ENCODE measurements at regions not wholly inside any gene's neighbourhood (a gene's known extent, or its start where the extent isn't known, plus 50 kb on each side); places are given as distances from the start of the nearest gene placed in this dataset.

GRCh38 chr1:73722055-73722454 lies 475.9 kb downstream of the LRRIQ3 start:
- TF ChIP-seq SNAI2 (CRISPR knock-in tag; IDR thresholded peaks at IDR 0.05) (no peak), CSDC2 (CRISPR knock-in tag; IDR thresholded peaks at IDR 0.05) (no peak), ZFP30 (CRISPR knock-in tag; IDR thresholded peaks at IDR 0.05) (no peak), TCF4 (CRISPR knock-in tag; IDR thresholded peaks at IDR 0.05; ENCODE audit: borderline replicate concordance) (no peak), ZNF8 (CRISPR knock-in tag; IDR thresholded peaks at IDR 0.05) (no peak), ISL1 (CRISPR knock-in tag; IDR thresholded peaks at IDR 0.05) (no peak), ZNF70 (CRISPR knock-in tag; IDR thresholded peaks at IDR 0.05) (no peak), ZC3H10 (CRISPR knock-in tag; IDR thresholded peaks at IDR 0.05) (no peak), PATZ1 (CRISPR knock-in tag; IDR thresholded peaks at IDR 0.05; ENCODE audit: borderline replicate concordance) (no peak), POU6F1 (CRISPR knock-in tag; IDR thresholded peaks at IDR 0.05; ENCODE audit: borderline replicate concordance, low read depth) (no peak), GLIS3 (CRISPR knock-in tag; IDR thresholded peaks at IDR 0.05) (no peak), ESRRG (CRISPR knock-in tag; IDR thresholded peaks at IDR 0.05) (no peak)
- ATAC-seq, result no peak

- TF ChIP-seq SNAI2 (CRISPR knock-in tag; IDR thresholded peaks at IDR 0.05) (no peak), ZFP3 (CRISPR knock-in tag; IDR thresholded peaks at IDR 0.05) (no peak), TOX (CRISPR knock-in tag; IDR thresholded peaks at IDR 0.05; ENCODE audit: borderline replicate concordance) (no peak), ZNF565 (CRISPR knock-in tag; conservative IDR thresholded peaks at IDR 0.05; ENCODE audit: low read depth) (no peak), PATZ1 (CRISPR knock-in tag; IDR thresholded peaks at IDR 0.05; ENCODE audit: borderline replicate concordance) (no peak), ZNF70 (CRISPR knock-in tag; IDR thresholded peaks at IDR 0.05) (no peak), PPARA (CRISPR knock-in tag; IDR thresholded peaks at IDR 0.05; ENCODE audit: borderline replicate concordance) (no peak), ZC3H10 (CRISPR knock-in tag; IDR thresholded peaks at IDR 0.05) (no peak), RARB (CRISPR knock-in tag; IDR thresholded peaks at IDR 0.05) (no peak), TCF4 (CRISPR knock-in tag; IDR thresholded peaks at IDR 0.05; ENCODE audit: borderline replicate concordance) (no peak), GLIS3 (CRISPR knock-in tag; IDR thresholded peaks at IDR 0.05) (no peak), TSHZ2 (CRISPR knock-in tag; IDR thresholded peaks at IDR 0.05) (no peak), CREB5 (CRISPR knock-in tag; IDR thresholded peaks at IDR 0.05; ENCODE audit: low read depth) (no peak)
- no peak for ATAC-seq
Observed at GRCh38 chr1:73717976-73718375, 480.0 kb downstream of the LRRIQ3 start.

- no peak for TF ChIP-seq RARB (CRISPR knock-in tag; IDR thresholded peaks at IDR 0.05)
- no peak for TF ChIP-seq TOX (CRISPR knock-in tag; IDR thresholded peaks at IDR 0.05; ENCODE audit: borderline replicate concordance)
- TF ChIP-seq CREB5 (CRISPR knock-in tag; IDR thresholded peaks at IDR 0.05; ENCODE audit: low read depth), result no peak
- ATAC-seq, result no peak
Observed at GRCh38 chr1:73711089-73711488, 486.9 kb downstream of the LRRIQ3 start.
